Parathyroid adenoma (tissue), 2 donors: ENCODE measurements at regions not wholly inside any gene's neighbourhood (a gene's known extent, or its start where the extent isn't known, plus 50 kb on each side); places are given as distances from the start of the nearest gene placed in this dataset.

Experiments used
- H2AFZ ChIP-seq: fragments of 300-600 bp; sonication (generic); one replicate; pipeline ENCODE4 v1.7.0; 2017; ENCODE audit warnings: antibody characterized with exemption, mild to moderate bottlenecking
- H3K27ac ChIP-seq: fragments of 300-600 bp; sonication (generic); one replicate; pipeline ENCODE4 v1.7.0; 2017
- H3K27me3 ChIP-seq: fragments of 300-600 bp; sonication (generic); one replicate; pipeline ENCODE4 v1.7.0; 2017; ENCODE audit warnings: low read length; ENCODE audit not compliant: control insufficient read depth, insufficient read depth
- H3K36me3 ChIP-seq: fragments of 300-600 bp; sonication (generic); one replicate; pipeline ENCODE4 v1.7.0; 2017; ENCODE audit warnings: low read length; ENCODE audit not compliant: control insufficient read depth, insufficient read depth
- H3K4me1 ChIP-seq: fragments of 300-600 bp; sonication (generic); one replicate; pipeline ENCODE4 v1.7.0; 2017; ENCODE audit warnings: control low read depth
- H3K4me2 ChIP-seq: fragments of 300-600 bp; sonication (generic); one replicate; pipeline ENCODE4 v1.7.0; 2017; ENCODE audit warnings: low read length
- H3K4me3 ChIP-seq: fragments of 300-600 bp; sonication (generic); one replicate; pipeline ENCODE4 v1.7.0; 2017; ENCODE audit warnings: low read depth, low read length
- H3K79me2 ChIP-seq: fragments of 300-600 bp; sonication (generic); one replicate; pipeline ENCODE4 v1.7.0; 2017; ENCODE audit warnings: control low read depth
- H3K9ac ChIP-seq: fragments of 300-600 bp; sonication (generic); one replicate; pipeline ENCODE4 v1.7.0; 2017; ENCODE audit warnings: mild to moderate bottlenecking
- H3K9me3 ChIP-seq: fragments of 300-600 bp; sonication (generic); one replicate; pipeline ENCODE4 v1.7.0; 2017; ENCODE audit warnings: low read length; ENCODE audit not compliant: control insufficient read depth
- CTCF ChIP-seq: fragments of 300-600 bp; sonication (generic); IDR thresholded peaks from one replicate; pipeline ENCODE4 v1.7.0; 2017; ENCODE audit warnings: antibody characterized with exemption, mild to moderate bottlenecking
- donor health status: primary hyperparathyroidism.

DNA sequence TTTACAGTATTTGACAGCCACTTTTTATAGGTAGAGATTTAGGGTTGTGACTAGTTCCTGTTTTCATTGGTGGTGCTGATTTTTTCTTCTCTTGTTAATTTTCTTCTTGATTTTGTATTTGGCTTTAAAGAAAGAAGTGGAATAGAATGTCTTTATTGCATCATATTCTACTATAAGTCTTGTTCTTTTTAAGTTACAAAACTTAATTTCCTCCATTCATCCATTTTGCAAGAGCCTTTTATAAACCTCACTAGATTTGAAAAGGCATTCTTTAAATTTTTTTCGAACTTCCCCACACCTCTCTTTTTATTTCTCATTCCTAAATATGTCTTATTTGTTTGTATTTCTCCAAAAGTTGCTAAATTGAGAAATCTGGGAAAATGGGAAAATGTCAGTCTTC lies 1368.6 kb upstream of the ADGRL4 start:
- Histone ChIP-seq H3K4me3 (no peak overlapping the region), H3K9me3 (no peaks in the 10 kb centered on the region), H3K36me3 (no peaks in the 10 kb centered on the region), H3K4me1 (no peaks in the 10 kb centered on the region), H3K27me3 (no peaks in the 10 kb centered on the region), H3K4me2 (no peak overlapping the region), H3K27ac (no peak overlapping the region), H3K9ac (no peak overlapping the region), H2AFZ (no peak overlapping the region), H3K79me2 (no peaks in the 10 kb centered on the region)
- no peak for TF ChIP-seq CTCF

DNA sequence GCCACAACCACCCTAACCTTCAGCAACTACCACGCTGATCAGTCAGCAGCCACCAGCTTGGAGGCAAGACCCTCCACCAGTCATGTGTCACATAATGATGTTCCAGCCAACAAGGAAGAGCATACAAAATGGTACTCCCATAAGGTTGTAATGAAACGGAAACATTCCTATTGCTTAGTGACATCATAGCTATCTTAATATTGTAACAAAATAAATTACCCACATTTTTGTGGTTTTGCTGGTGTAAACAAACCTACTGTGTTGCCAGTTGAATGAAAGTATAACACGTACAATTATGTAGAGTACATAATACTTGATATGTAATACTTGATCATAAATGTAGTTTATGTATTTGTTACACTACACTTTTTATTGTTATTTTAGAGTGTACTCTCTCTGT lies 1363.2 kb upstream of the ADGRL4 start:
- Histone ChIP-seq H3K27ac (no peak overlapping the region), H3K4me2 (no peak overlapping the region), H3K9ac (no peak overlapping the region), H3K4me1 (no peaks in the 10 kb centered on the region), H3K27me3 (no peaks in the 10 kb centered on the region), H2AFZ (no peak overlapping the region), H3K9me3 (no peaks in the 10 kb centered on the region), H3K4me3 (no peak overlapping the region), H3K36me3 (no peaks in the 10 kb centered on the region), H3K79me2 (no peaks in the 10 kb centered on the region)
- no peak for TF ChIP-seq CTCF

GRCh38 chr1:80367058-80367457 lies 1360.5 kb upstream of the ADGRL4 start:
- H2AFZ ChIP-seq = no peak overlapping the region
- H3K27ac ChIP-seq = no peak overlapping the region
- TF ChIP-seq CTCF = no peak
- H3K4me3 ChIP-seq = no peak overlapping the region
- H3K9me3 ChIP-seq = no peaks in the 10 kb centered on the region
- H3K36me3 ChIP-seq = no peaks in the 10 kb centered on the region
- H3K4me1 ChIP-seq = no peaks in the 10 kb centered on the region
- no peak overlapping the region for H3K9ac ChIP-seq
- H3K27me3 ChIP-seq = no peaks in the 10 kb centered on the region
- no peak overlapping the region for H3K4me2 ChIP-seq
- no peaks in the 10 kb centered on the region for H3K79me2 ChIP-seq

GRCh38 chr1:80365359-80366021 lies 1359.0 kb upstream of the ADGRL4 start:
- Histone ChIP-seq H3K4me3 (no peak overlapping the region), H3K4me2 (no peak overlapping the region), H2AFZ (no peak overlapping the region), H3K4me1 (no peaks in the 10 kb centered on the region), H3K9me3 (no peaks in the 10 kb centered on the region), H3K27ac (no peak overlapping the region), H3K27me3 (no peaks in the 10 kb centered on the region), H3K79me2 (no peaks in the 10 kb centered on the region), H3K9ac (no peak overlapping the region), H3K36me3 (no peaks in the 10 kb centered on the region)
- no peak for TF ChIP-seq CTCF
